NOMO-1 (cell line): ENCODE measurements at regions not wholly inside any gene's neighbourhood (a gene's known extent, or its start where the extent isn't known, plus 50 kb on each side); places are given as distances from the start of the nearest gene placed in this dataset.
"Not testable (repeated sequence)": the region's sequence is repeated elsewhere in the genome, so short reads cannot be mapped to it uniquely, and the experiment has no call there.

Source experiments
- DNase-seq, 2 experiments: peaks; one replicate each; lab custom pipeline; 2025; ENCODE audit not compliant: unreplicated experiment in 2 of 2; lab: John Stamatoyannopoulos, UW

DNA sequence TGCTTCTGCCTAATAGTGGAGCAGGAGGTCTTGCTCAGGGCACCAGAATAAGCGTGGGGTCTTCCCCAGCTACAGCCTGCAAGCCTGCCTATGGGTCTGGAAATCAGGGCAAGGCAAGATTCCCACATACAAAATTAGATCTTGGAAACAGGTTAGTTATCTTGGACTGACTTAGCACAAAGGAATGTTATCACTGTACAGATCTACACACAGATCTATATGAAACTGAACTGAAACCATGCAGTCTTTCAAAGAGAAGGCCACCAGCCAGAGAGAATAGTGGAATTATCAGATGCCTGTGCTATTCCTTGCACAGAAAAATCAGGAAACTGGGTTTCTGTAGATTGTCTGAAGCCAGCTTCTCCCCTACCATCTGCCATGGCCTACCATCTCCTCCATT is 585.7 kb downstream of the ACTL7B start:
- no peak for DNase-seq

GRCh38 chr9:108269371-108269770 is 586.4 kb downstream of the ACTL7B start:
- peak; percentile 67 to 81 for DNase-seq

DNA sequence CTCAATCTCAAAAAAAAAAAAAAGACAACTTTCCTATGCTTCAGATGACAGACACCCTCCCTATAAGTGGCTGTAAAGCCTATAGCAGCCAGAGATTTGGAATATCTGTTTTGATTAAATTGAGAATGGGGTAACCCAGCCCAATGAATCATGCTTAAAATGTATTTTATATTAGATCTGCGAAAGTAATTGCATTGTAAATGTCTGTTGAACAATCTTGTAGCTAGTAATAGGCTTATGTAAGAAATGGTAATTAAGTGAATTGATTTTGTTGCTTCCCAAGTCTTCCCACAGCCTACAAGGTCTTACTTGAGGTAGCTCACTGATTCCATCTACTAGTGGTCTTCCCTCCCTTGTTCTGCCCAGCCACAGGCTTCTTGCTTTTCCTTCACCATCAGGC is 590.7 kb downstream of the ACTL7B start:
- no peak for DNase-seq

DNA sequence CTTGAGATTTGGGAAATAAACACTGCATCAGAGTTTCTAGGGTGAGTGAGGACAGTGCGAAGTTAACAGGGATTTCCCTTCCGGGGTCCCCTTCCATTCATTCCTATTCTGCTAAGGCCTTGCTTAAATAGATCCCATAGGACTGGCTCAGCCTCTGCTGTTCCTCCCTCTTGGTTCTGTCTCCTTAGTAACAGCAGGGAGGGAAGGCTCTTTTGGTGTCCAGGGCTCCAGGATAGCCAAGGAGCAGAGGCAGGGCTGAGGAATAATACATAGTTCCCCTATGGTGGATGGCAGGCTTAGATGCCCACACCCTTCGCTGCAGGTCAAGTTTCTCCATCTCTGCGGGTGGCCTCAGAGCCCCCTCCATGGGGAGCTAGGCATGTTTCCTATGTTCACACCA is 591.7 kb downstream of the ACTL7B start:
- DNase-seq, result no peak

DNA sequence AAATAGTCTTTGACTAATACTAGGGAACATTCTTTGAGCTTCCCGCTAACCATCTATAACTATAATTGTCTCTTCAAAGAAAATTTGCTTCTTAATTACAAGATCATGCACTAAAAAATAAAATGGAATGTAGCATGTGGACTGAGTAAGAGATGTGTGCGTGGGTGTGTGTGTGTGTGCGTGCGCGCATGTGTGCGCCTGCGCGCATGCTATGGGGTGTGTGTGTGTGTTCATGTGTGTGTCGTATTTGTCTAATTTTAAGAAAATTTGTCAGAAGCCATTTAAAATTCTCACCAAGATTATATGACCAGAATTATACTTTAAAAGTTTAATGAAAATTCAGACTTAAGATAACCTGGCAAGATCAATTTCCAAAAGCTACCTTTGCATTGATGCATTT is 593.0 kb downstream of the ACTL7B start:
- no peak for DNase-seq

DNA sequence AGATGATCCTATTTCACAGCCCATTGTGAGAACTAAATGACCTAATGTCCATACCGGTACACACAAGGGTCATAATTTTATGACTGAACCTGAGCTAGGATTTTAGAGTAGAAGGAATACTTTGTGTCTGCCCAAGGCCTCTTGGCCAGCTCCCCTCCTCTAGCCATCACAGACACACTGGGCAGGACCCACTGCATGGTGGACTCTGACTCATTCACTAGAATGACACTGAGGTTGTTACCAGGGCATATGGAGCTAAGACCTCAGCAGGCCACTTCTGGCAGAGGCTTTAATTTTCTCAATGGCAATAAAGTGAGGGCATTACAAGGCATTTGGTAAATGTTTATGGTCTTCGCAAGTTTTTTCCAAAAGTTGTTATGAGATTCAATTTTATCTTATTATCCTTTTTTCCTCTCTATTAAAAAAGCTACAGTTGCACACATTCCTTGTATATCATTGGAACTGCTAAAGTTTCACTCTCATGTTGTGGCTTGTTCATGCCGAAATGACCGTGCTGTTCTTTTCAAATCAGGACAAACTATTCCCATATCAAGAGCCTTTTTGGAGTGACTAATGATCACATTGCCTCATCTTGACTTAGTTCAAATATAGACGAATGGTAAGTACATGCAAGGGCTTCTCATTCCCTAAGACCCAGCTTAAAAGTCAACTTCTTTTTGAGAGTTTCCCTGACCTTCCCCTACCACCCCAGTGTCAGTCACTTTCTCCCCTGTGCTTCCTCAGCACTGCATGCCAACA is 595.7 kb downstream of the ACTL7B start:
- no peak for DNase-seq

DNA sequence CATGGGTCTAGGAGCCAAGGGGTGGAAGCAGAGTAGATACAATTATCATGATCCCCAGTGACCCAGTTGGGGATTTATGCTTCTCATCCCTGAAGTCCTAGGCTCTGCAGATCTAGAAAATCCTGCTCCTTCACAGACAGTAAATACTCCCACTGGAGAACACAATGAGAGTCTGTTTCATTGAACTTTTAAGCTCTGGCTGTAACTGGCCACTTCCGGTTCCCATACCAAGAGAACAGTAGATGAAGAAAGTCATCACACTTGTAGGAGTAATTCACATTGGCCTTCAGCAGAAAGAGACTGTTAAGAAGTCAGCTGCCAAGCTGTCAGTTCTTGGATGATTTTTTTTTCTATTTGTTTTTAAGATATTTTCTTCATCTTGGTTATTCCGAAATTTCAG is 597.1 kb downstream of the ACTL7B start:
- DNase-seq, result no peak

- DNase-seq, result no peak
These were observed 598.4 kb downstream of the ACTL7B start for GRCh38 chr9:108257382-108257781.

DNA sequence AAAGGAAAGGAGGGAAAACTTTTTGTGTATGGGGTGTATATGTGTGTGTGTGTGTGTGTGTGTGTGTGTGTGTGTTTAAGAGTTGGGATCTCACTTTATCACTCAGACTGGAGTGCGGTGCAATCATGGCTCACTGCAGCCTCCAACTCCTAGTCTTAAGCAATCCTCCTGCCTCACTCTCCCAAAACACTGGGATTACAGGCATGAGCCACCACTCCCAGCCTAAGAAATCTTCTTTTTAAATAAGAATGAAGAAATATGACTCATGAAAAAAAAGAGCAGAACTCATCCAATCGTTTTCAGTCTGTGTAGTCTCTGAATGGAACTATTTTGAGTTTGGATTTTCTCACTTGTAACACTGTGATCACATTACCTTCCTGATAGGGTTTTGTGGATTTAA is 601.5 kb downstream of the ACTL7B start:
- DNase-seq, result no peak

GRCh38 chr9:108247391-108247790 is 608.4 kb downstream of the ACTL7B start:
- DNase-seq, result not testable (repeated sequence)

- DNase-seq, result no peak
These were observed 609.9 kb downstream of the ACTL7B start for GRCh38 chr9:108245901-108246300.

GRCh38 chr9:108245331-108245730 is 610.5 kb downstream of the ACTL7B start:
- DNase-seq, result no peak

- no peak for DNase-seq
These were observed 611.1 kb downstream of the ACTL7B start for GRCh38 chr9:108244686-108245085.

DNA sequence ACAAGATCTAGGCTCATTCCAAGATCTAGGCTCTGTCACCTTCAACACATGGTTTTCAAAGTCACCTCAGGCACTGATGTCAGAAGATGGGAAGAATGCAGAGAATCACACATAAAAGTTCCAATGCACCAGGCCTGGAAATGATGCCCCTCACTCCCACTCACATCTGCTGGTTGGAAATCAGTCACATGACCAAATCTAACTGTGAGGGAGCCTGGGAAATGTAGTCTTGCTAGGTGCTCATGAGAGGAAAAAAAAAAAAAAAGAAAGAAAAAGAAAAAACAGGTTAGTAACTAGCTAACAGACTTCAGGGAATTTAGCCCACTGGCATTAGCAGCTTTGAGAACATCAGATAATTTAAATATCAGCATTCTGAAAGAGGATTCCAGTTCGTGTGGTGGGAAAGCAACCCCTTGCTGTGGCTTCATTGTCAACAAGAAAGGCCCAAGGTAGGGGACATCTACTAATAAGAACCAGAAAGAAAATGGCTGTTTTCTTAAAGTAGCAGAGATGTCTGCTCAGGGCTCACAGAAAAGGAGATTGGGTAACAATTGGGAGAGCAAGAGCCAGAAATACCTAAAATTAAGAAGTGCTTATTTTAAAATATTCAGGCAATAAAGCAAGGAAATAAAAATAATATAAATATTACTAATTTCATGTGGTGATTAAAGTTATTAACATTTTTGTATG is 614.3 kb downstream of the ACTL7B start:
- DNase-seq, result no peak

GRCh38 chr9:108239696-108240321 is 616.0 kb downstream of the ACTL7B start:
- no peak for DNase-seq

DNA sequence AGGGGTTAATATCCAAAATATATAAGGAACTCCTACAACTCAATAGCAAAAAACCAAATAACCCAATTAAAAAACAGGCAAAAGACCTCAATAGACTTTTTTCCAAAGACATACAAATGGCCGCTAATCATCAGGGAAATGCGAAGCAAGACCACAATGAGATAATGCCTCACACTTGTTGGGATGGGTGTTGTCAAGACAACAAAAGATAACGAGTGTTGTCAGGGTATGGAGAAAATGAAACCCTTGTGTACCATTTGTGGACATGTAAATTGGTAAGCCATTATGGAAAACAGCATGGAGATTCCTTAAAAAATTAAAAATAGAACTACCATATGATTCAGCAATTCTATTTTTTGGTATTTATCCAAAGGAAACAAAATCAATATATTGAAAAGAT is 620.2 kb downstream of the ACTL7B start:
- no peak for DNase-seq

GRCh38 chr9:108234811-108235210 is 621.0 kb downstream of the ACTL7B start:
- DNase-seq, result no peak

DNA sequence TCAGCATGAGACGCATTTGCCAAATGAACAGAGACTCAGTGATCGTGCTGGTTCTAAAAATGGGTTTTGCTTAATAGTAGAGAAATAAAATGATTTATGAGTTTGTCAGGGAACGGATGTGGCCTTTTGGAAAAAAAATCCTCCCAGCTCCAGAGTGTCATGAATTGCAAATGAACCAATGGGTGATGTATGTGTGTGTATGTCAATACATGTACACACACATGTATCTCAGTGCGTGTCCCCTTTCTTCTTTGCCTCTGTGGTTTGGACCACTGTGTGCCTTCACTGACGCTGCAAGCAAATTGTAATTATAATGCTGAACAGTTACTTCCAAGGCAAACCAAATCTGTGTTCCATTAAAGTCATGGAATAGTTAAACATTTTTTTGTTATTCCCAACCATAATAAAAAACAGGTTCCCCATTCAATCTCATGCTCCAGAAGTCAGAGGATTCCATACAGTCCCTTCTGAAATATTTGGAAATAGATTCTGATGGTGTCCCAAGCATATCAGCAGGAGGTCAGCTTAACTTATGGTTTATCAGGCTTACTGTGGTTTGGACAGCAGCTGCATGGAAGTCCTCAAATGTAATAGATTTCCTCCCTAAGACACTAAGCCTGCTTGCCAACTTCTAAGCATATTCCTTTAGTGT is 630.5 kb downstream of the ACTL7B start:
- DNase-seq, result no peak

- no peak for DNase-seq
These were observed 631.1 kb downstream of the ACTL7B start for GRCh38 chr9:108224716-108225115.

DNA sequence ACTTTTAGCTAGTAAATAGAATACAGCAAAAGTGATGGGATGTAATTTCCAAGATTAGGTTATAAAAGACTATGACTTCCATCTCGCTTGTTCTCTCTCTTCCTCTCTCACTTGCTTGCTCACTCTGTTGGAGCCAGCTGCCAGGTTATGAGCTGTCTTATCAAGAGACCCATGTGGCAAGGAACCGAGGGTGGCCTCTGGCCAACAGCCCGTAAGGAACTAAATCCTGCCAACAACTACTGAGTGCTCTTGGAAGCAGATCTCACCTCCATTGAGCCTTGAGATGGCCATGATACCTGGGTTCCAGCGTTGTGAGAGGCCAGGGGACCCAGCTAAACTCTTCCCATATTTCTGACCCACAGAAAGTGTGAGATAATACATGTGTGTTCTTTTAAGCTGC is 636.1 kb downstream of the ACTL7B start:
- no peak for DNase-seq
